ENCODE measurements at regions not wholly inside any gene's neighbourhood (a gene's known extent, or its start where the extent isn't known, plus 50 kb on each side); places are given as distances from the start of the nearest gene placed in this dataset.

GRCh38 chrX:20500171-20500865, 233.6 kb upstream of the RPS6KA3 start:
- TF ChIP-seq, protein P1, sequence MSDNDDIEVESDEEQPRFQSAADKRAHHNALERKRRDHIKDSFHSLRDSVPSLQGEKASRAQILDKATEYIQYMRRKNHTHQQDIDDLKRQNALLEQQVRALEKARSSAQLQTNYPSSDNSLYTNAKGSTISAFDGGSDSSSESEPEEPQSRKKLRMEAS (CRISPR knock-in tag; IDR thresholded peaks at IDR 0.05): no peak
- no peak for TF ChIP-seq PREB (CRISPR knock-in tag; IDR thresholded peaks at IDR 0.05; ENCODE audit: borderline replicate concordance)
- no peak for TF ChIP-seq NFYB (CRISPR knock-in tag; conservative IDR thresholded peaks at IDR 0.05; ENCODE audit: low read depth)
- no peak for TF ChIP-seq KAT7 (CRISPR knock-in tag; IDR thresholded peaks at IDR 0.05; ENCODE audit: borderline replicate concordance)
- no peak for TF ChIP-seq TEAD1 (CRISPR knock-in tag; IDR thresholded peaks at IDR 0.05)
- no peak for TF ChIP-seq AFF4 (CRISPR knock-in tag; IDR thresholded peaks at IDR 0.05; ENCODE audit: borderline replicate concordance)
- no peak for TF ChIP-seq ZNF121 (CRISPR knock-in tag; IDR thresholded peaks at IDR 0.05)
- TF ChIP-seq, protein P2, sequence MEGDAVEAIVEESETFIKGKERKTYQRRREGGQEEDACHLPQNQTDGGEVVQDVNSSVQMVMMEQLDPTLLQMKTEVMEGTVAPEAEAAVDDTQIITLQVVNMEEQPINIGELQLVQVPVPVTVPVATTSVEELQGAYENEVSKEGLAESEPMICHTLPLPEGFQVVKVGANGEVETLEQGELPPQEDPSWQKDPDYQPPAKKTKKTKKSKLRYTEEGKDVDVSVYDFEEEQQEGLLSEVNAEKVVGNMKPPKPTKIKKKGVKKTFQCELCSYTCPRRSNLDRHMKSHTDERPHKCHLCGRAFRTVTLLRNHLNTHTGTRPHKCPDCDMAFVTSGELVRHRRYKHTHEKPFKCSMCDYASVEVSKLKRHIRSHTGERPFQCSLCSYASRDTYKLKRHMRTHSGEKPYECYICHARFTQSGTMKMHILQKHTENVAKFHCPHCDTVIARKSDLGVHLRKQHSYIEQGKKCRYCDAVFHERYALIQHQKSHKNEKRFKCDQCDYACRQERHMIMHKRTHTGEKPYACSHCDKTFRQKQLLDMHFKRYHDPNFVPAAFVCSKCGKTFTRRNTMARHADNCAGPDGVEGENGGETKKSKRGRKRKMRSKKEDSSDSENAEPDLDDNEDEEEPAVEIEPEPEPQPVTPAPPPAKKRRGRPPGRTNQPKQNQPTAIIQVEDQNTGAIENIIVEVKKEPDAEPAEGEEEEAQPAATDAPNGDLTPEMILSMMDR (IDR thresholded peaks at IDR 0.05): no peak
- no peak for TF ChIP-seq NR3C1 (CRISPR knock-in tag; conservative IDR thresholded peaks at IDR 0.05; ENCODE audit: low read depth)
- TF ChIP-seq HMGXB4 (CRISPR knock-in tag; IDR thresholded peaks at IDR 0.05): no peak
- no peak for TF ChIP-seq NR2C2 (CRISPR knock-in tag; IDR thresholded peaks at IDR 0.05)
- no peak for TF ChIP-seq ZNF416 (CRISPR knock-in tag; IDR thresholded peaks at IDR 0.05)
- no peak for TF ChIP-seq TEAD4 (CRISPR knock-in tag; IDR thresholded peaks at IDR 0.05)
- TF ChIP-seq GABPB1 (CRISPR knock-in tag; IDR thresholded peaks at IDR 0.05): no peak

Measured in WTC11 (cell line).